HCT116 (cell line): ENCODE measurements at regions not wholly inside any gene's neighbourhood (a gene's known extent, or its start where the extent isn't known, plus 50 kb on each side); places are given as distances from the start of the nearest gene placed in this dataset.

Source experiments
- ATAC-seq: fragments of 200-7000 bp; cut with Tn5 transposase; 2 replicates; pipeline ENCODE4 v1.9.1; 2020; ENCODE audit warnings: mild to moderate bottlenecking, moderate library complexity
- BruUV-seq: library from RNA; stranded (reverse); fragments of 400-500 nt; replicated peaks from 2 replicates; lab custom pipeline; 2021; lab: Mats Ljungman, UMichigan
- CTCF ChIA-PET: fragments of 300-600 bp; sonication (Branson Sonifier 250); formaldehyde crosslinking; loops from one replicate; lab custom pipeline; 2021; ENCODE audit warnings: antibody characterized with exemption; lab: Charles Lee
- POLR2A ChIA-PET: fragments of 300-600, 350-600 bp; sonication (Branson Sonifier 250); formaldehyde crosslinking; loops from one replicate; lab custom pipeline; 2021; ENCODE audit warnings: antibody characterized with exemption; lab: Charles Lee
- RAD21 ChIA-PET, 2 experiments: fragments of 300-600 bp; sonication (Branson Sonifier 250); formaldehyde crosslinking; loops; one replicate each; lab custom pipeline; 2023; ENCODE audit warnings: low total read pairs in 2 of 2; ENCODE audit not compliant: uncharacterized antibody in 2 of 2, unreplicated experiment in 2 of 2, low non-redundant PET in 1 of 2; lab: Charles Lee
- DNase-seq: peaks from one replicate; pipeline ENCODE4 v3.0.0-alpha.2; 2010; ENCODE audit warnings: low read depth, low spot score
- H2AFZ ChIP-seq: fragments of 200-600 bp; shearing (Covaris generic), sonication (generic); 2 replicates; pipeline ENCODE4 v1.6.1; 2017; ENCODE audit warnings: low read depth, mixed run types, mixed read lengths, antibody characterized with exemption, low read length; ENCODE audit not compliant: poor library complexity, severe bottlenecking
- H3K27ac ChIP-seq: 2 replicates; pipeline ENCODE4 v1.5.1; 2012; ENCODE audit warnings: low read depth, low read length
- H3K27me3 ChIP-seq: fragments of 200-600 bp; sonication (generic); 2 replicates; pipeline ENCODE4 v1.6.1; 2016; ENCODE audit warnings: mixed run types, low read length, mixed read lengths; ENCODE audit not compliant: insufficient read depth
- H3K36me3 ChIP-seq, 2 experiments: fragments of 200-500 bp in 1 of 2; fragments of 200-600 bp in 1 of 2; sonication (Bioruptor generic) in 1 of 2; sonication (generic) in 1 of 2; 2 replicates each; pipeline versions ENCODE4 v1.5.1 to v1.6.1; 2014 to 2016; ENCODE audit warnings: low read length in 2 of 2, inconsistent platforms in 1 of 2, mixed read lengths in 1 of 2, mixed run types in 1 of 2; ENCODE audit not compliant: insufficient read depth in 2 of 2, control insufficient read depth in 1 of 2
- H3K4me1 ChIP-seq, 2 experiments: fragments of 200-600 bp in 1 of 2; sonication (generic) in 1 of 2; 2 replicates each; pipeline versions ENCODE4 v1.5.1 to v1.6.1; 2012 to 2017; ENCODE audit warnings: low read length in 2 of 2, inconsistent platforms in 1 of 2, mild to moderate bottlenecking in 1 of 2, mixed read lengths in 1 of 2, mixed run types in 1 of 2, moderate library complexity in 1 of 2; ENCODE audit not compliant: insufficient read depth in 2 of 2, control insufficient read depth in 1 of 2
- H3K4me2 ChIP-seq: fragments of 200-600 bp; sonication (generic); 2 replicates; pipeline ENCODE4 v1.6.1; 2017; ENCODE audit warnings: mixed run types, low read length, mixed read lengths
- H3K4me3 ChIP-seq, 2 experiments: fragments of 200-600 bp in 1 of 2; sonication (generic) in 1 of 2; replicated peaks in 1 of 2; 2 replicates each; pipeline ENCODE4 v1.5.1; 2011 to 2016; ENCODE audit warnings: low read length in 2 of 2, control low read depth in 1 of 2, low read depth in 1 of 2, mild to moderate bottlenecking in 1 of 2, mixed read lengths in 1 of 2, mixed run types in 1 of 2
- H3K79me2 ChIP-seq: fragments of 200-600 bp; sonication (generic); 2 replicates; pipeline ENCODE4 v1.6.1; 2017; ENCODE audit warnings: mild to moderate bottlenecking, mixed run types, low read length, moderate library complexity, mixed read lengths; ENCODE audit not compliant: insufficient read depth
- H3K9ac ChIP-seq: fragments of 200-600 bp; sonication (generic); 2 replicates; pipeline ENCODE4 v1.6.1; 2016; ENCODE audit warnings: low read length, mixed read lengths
- H3K9me2 ChIP-seq: fragments of 200-600 bp; sonication (generic), shearing (Covaris generic); 2 replicates; pipeline ENCODE4 v1.6.1; 2017; ENCODE audit warnings: mixed run types, mild to moderate bottlenecking, moderate library complexity; ENCODE audit not compliant: insufficient read depth
- H3K9me3 ChIP-seq, 2 experiments: fragments of 200-500 bp in 1 of 2; fragments of 200-600 bp in 1 of 2; sonication (Bioruptor generic) in 1 of 2; sonication (generic) in 1 of 2; 2 replicates each; pipeline ENCODE4 v1.6.1; 2014 to 2017; ENCODE audit warnings: low read length in 2 of 2, mixed read lengths in 2 of 2, inconsistent platforms in 1 of 2, low read depth in 1 of 2, mild to moderate bottlenecking in 1 of 2, mixed run types in 1 of 2, moderate library complexity in 1 of 2; ENCODE audit not compliant: control insufficient read depth in 1 of 2, insufficient read depth in 1 of 2
- H4K20me1 ChIP-seq: fragments of 200-600 bp; sonication (generic), shearing (Covaris generic); 2 replicates; pipeline ENCODE4 v1.6.1; 2017; ENCODE audit warnings: mixed run types, mild to moderate bottlenecking, moderate library complexity; ENCODE audit not compliant: insufficient read depth
- CEBPB ChIP-seq: IDR thresholded peaks from 2 replicates; pipeline ENCODE4 v1.6.1; 2012; ENCODE audit warnings: low read depth
- EGR1 ChIP-seq: IDR thresholded peaks from 2 replicates; pipeline ENCODE4 v1.6.1; 2012; ENCODE audit warnings: low read depth
- FOSL1 ChIP-seq: IDR thresholded peaks from 2 replicates; pipeline ENCODE4 v1.6.1; 2012; ENCODE audit warnings: low read depth
- POLR2A ChIP-seq: IDR thresholded peaks from 2 replicates; pipeline ENCODE4 v1.7.0; 2011; ENCODE audit warnings: borderline replicate concordance; ENCODE audit not compliant: insufficient read depth, insufficient read length; ENCODE audit errors: extremely low read depth
- RAD21 ChIP-seq: IDR thresholded peaks from 2 replicates; pipeline ENCODE4 v1.6.1; 2012; ENCODE audit warnings: low read depth, mild to moderate bottlenecking
- SIN3A ChIP-seq: IDR thresholded peaks from 2 replicates; pipeline ENCODE4 v1.6.1; 2012; ENCODE audit warnings: low read depth
- SP1 ChIP-seq: IDR thresholded peaks from 2 replicates; pipeline ENCODE4 v1.6.1; 2012; ENCODE audit warnings: low read depth
- TCF7L2 ChIP-seq: IDR thresholded peaks from 2 replicates; pipeline ENCODE4 v1.7.0; 2011; ENCODE audit warnings: borderline replicate concordance, inconsistent platforms; ENCODE audit not compliant: insufficient read depth, insufficient read length; ENCODE audit errors: extremely low read depth
- YY1 ChIP-seq: IDR thresholded peaks from 2 replicates; pipeline ENCODE4 v1.6.1; 2011; ENCODE audit warnings: low read length, low read depth, moderate library complexity, mild to moderate bottlenecking; ENCODE audit not compliant: insufficient replicate concordance; ENCODE audit errors: extremely low read depth
- ZNF274 ChIP-seq: fragments of 200-500 bp; sonication (Bioruptor generic); IDR thresholded peaks from 2 replicates; pipeline ENCODE4 v1.6.1; 2014; ENCODE audit warnings: mild to moderate bottlenecking, low read depth, low read length, inconsistent platforms
- intact Hi-C: fragments of 100-400 bp; cut with micrococcal nuclease; formaldehyde crosslinking; loops from 2 replicates; pipeline ENCODE4 v1.10.0; 2022
- TF ChIP-seq, protein P1 (sequence below): IDR thresholded peaks from 2 replicates; pipeline ENCODE4 v1.6.1; 2011; ENCODE audit warnings: mild to moderate bottlenecking, low read length, moderate library complexity; ENCODE audit not compliant: insufficient replicate concordance; ENCODE audit errors: extremely low read depth
- TF ChIP-seq, protein P2 (sequence below): IDR thresholded peaks from 2 replicates; pipeline ENCODE4 v1.6.1; 2012
- TF ChIP-seq, protein P3 (sequence below), 3 experiments: fragments of 200-600 bp in 1 of 3; sonication (generic) in 1 of 3; IDR thresholded peaks in 2 of 3; conservative IDR thresholded peaks in 1 of 3; 2 replicates each; pipeline ENCODE4 v1.5.1; 2012 to 2017; ENCODE audit warnings: low read depth in 2 of 3, low read length in 2 of 3, antibody characterized with exemption in 1 of 3, borderline replicate concordance in 1 of 3, control low read depth in 1 of 3, mild to moderate bottlenecking in 1 of 3, mixed read lengths in 1 of 3, mixed run types in 1 of 3, moderate library complexity in 1 of 3; ENCODE audit not compliant: insufficient read depth in 1 of 3

GRCh38 chr10:4426866-4427265, 399.1 kb upstream of the AKR1E2 start:
- Histone ChIP-seq H3K27ac (no peak overlapping the region), H4K20me1 (no peaks in the 10 kb centered on the region), H3K79me2 (no peaks in the 10 kb centered on the region), H3K4me2 (no peak overlapping the region), H3K4me3 (no peak overlapping the region), H3K27me3 (no peaks in the 10 kb centered on the region), H2AFZ (no peak overlapping the region), H3K36me3 (no peaks in the 10 kb centered on the region), H3K9me2 (no peaks in the 10 kb centered on the region), H3K4me1 (peaks cover 3 to 12% of the 10 kb centered on the region in 2 experiments; a peak in 3 of 4 replicates), H3K9me3 (no peaks in the 10 kb centered on the region), H3K9ac (no peak overlapping the region)
- no peak for ATAC-seq
- TF ChIP-seq, protein P1, sequence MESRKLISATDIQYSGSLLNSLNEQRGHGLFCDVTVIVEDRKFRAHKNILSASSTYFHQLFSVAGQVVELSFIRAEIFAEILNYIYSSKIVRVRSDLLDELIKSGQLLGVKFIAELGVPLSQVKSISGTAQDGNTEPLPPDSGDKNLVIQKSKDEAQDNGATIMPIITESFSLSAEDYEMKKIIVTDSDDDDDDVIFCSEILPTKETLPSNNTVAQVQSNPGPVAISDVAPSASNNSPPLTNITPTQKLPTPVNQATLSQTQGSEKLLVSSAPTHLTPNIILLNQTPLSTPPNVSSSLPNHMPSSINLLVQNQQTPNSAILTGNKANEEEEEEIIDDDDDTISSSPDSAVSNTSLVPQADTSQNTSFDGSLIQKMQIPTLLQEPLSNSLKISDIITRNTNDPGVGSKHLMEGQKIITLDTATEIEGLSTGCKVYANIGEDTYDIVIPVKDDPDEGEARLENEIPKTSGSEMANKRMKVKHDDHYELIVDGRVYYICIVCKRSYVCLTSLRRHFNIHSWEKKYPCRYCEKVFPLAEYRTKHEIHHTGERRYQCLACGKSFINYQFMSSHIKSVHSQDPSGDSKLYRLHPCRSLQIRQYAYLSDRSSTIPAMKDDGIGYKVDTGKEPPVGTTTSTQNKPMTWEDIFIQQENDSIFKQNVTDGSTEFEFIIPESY, result no peak
- no peak for TF ChIP-seq FOSL1
- ChIA-PET POLR2A (no interaction called here), RAD21 (no interaction called here), CTCF (no interaction called here)
- DNase-seq, result no peak
- no TSS peak for BruUV-seq
- intact Hi-C loops, result no loop called here

GRCh38 chr10:4409319-4409718, 416.7 kb upstream of the AKR1E2 start:
- Histone ChIP-seq H3K9ac (no peak overlapping the region), H3K4me2 (no peak overlapping the region), H2AFZ (no peak overlapping the region), H3K9me3 (no peaks in the 10 kb centered on the region), H3K4me3 (no peak overlapping the region), H3K79me2 (no peaks in the 10 kb centered on the region), H3K9me2 (no peaks in the 10 kb centered on the region), H4K20me1 (no peaks in the 10 kb centered on the region), H3K36me3 (no peaks in the 10 kb centered on the region), H3K27me3 (no peaks in the 10 kb centered on the region), H3K4me1 (peaks cover 0 to 4% of the 10 kb centered on the region in 2 experiments; a peak in 1 of 4 replicates), H3K27ac (no peak overlapping the region)
- ATAC-seq (no peak), DNase-seq (no peak)
- CTCF ChIA-PET, result no interaction called here
- RAD21 ChIA-PET, result no interaction called here
- POLR2A ChIA-PET, result no interaction called here
- intact Hi-C loops, result no loop called here
- no TSS peak for BruUV-seq
- no peak for TF ChIP-seq FOSL1
- TF ChIP-seq, protein P1, result no peak
- TF ChIP-seq, protein P2, sequence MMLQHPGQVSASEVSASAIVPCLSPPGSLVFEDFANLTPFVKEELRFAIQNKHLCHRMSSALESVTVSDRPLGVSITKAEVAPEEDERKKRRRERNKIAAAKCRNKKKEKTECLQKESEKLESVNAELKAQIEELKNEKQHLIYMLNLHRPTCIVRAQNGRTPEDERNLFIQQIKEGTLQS, result no peak
- TF ChIP-seq, protein P3, sequence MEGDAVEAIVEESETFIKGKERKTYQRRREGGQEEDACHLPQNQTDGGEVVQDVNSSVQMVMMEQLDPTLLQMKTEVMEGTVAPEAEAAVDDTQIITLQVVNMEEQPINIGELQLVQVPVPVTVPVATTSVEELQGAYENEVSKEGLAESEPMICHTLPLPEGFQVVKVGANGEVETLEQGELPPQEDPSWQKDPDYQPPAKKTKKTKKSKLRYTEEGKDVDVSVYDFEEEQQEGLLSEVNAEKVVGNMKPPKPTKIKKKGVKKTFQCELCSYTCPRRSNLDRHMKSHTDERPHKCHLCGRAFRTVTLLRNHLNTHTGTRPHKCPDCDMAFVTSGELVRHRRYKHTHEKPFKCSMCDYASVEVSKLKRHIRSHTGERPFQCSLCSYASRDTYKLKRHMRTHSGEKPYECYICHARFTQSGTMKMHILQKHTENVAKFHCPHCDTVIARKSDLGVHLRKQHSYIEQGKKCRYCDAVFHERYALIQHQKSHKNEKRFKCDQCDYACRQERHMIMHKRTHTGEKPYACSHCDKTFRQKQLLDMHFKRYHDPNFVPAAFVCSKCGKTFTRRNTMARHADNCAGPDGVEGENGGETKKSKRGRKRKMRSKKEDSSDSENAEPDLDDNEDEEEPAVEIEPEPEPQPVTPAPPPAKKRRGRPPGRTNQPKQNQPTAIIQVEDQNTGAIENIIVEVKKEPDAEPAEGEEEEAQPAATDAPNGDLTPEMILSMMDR (IDR thresholded peaks at IDR 0.05 in 2 of 3, conservative IDR thresholded peaks at IDR 0.05 in 1 of 3; ENCODE audit: borderline replicate concordance in 1 of 3, insufficient read depth in 1 of 3, low read depth in 2 of 3, low read length in 2 of 3), result no peak
- TF ChIP-seq ZNF274, result no peak
- no peak for TF ChIP-seq TCF7L2
- no peak for TF ChIP-seq POLR2A
- TF ChIP-seq EGR1, result no peak
- no peak for TF ChIP-seq SP1
- TF ChIP-seq RAD21, result no peak
- no peak for TF ChIP-seq CEBPB
- TF ChIP-seq SIN3A, result no peak
- TF ChIP-seq YY1, result no peak
